ENCODE measurements at regions not wholly inside any gene's neighbourhood (a gene's known extent, or its start where the extent isn't known, plus 50 kb on each side); places are given as distances from the start of the nearest gene placed in this dataset.

GRCh38 chr3:74507691-74508090, 106.8 kb downstream of the CNTN3 start:
- no TSS peak for BruUV-seq (replicated peaks)
- no peaks in the 10 kb centered on the region for H3K36me3 Mint-ChIP-seq (ENCODE audit: insufficient read depth, unreplicated experiment)
- H3K4me1 Mint-ChIP-seq (ENCODE audit: low read depth, unreplicated experiment) = no peaks in the 10 kb centered on the region
- TF ChIP-seq, protein P1, sequence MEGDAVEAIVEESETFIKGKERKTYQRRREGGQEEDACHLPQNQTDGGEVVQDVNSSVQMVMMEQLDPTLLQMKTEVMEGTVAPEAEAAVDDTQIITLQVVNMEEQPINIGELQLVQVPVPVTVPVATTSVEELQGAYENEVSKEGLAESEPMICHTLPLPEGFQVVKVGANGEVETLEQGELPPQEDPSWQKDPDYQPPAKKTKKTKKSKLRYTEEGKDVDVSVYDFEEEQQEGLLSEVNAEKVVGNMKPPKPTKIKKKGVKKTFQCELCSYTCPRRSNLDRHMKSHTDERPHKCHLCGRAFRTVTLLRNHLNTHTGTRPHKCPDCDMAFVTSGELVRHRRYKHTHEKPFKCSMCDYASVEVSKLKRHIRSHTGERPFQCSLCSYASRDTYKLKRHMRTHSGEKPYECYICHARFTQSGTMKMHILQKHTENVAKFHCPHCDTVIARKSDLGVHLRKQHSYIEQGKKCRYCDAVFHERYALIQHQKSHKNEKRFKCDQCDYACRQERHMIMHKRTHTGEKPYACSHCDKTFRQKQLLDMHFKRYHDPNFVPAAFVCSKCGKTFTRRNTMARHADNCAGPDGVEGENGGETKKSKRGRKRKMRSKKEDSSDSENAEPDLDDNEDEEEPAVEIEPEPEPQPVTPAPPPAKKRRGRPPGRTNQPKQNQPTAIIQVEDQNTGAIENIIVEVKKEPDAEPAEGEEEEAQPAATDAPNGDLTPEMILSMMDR (IDR thresholded peaks at IDR 0.05; ENCODE audit: insufficient read depth in 1 of 2, low read depth in 1 of 2, low read length in 1 of 2, severe bottlenecking in 1 of 2, unreplicated experiment in 1 of 2) = no peak
- Histone ChIP-seq H3K4me3 (ENCODE audit: low read depth, low read length) (no peak overlapping the region), H3K9me3 (no peaks in the 10 kb centered on the region), H3K4me1 (no peaks in the 10 kb centered on the region), H3K36me3 (ENCODE audit: control insufficient read depth, insufficient read depth, low read length) (no peaks in the 10 kb centered on the region), H3K27me3 (replicated peaks; ENCODE audit: control insufficient read depth, insufficient read depth, low read length) (no peaks in the 10 kb centered on the region)
- H3K9me3 Mint-ChIP-seq (ENCODE audit: unreplicated experiment) = no peaks in the 10 kb centered on the region
- intact Hi-C loops (cut with micrococcal nuclease; ENCODE audit: unreplicated experiment) = no loop called here
- no peak for DNase-seq
- H3K4me3 Mint-ChIP-seq (ENCODE audit: unreplicated experiment) = no peak overlapping the region
- ChIA-PET CTCF (no interaction called here), POLR2A (no interaction called here)
- H3K27ac Mint-ChIP-seq (ENCODE audit: unreplicated experiment) = no peak overlapping the region
- H3K27me3 Mint-ChIP-seq (ENCODE audit: insufficient read depth, unreplicated experiment) = peaks cover 4% of the 10 kb centered on the region

- H3K4me1 ChIP-seq = no peaks in the 10 kb centered on the region
- TF ChIP-seq, protein P1 (IDR thresholded peaks at IDR 0.05; ENCODE audit: insufficient read depth in 1 of 2, low read depth in 1 of 2, low read length in 1 of 2, severe bottlenecking in 1 of 2, unreplicated experiment in 1 of 2) = no peak
- H3K9me3 ChIP-seq = no peaks in the 10 kb centered on the region
- no peak overlapping the region for H3K4me3 Mint-ChIP-seq (ENCODE audit: unreplicated experiment)
- no peaks in the 10 kb centered on the region for H3K4me1 Mint-ChIP-seq (ENCODE audit: low read depth, unreplicated experiment)
- no peak overlapping the region for H3K27ac Mint-ChIP-seq (ENCODE audit: unreplicated experiment)
- ChIA-PET POLR2A (no interaction called here), CTCF (no interaction called here)
- no peak overlapping the region for H3K4me3 ChIP-seq (ENCODE audit: low read depth, low read length)
- peaks cover 7% of the 10 kb centered on the region for H3K27me3 Mint-ChIP-seq (ENCODE audit: insufficient read depth, unreplicated experiment)
- H3K36me3 Mint-ChIP-seq (ENCODE audit: insufficient read depth, unreplicated experiment) = no peaks in the 10 kb centered on the region
- DNase-seq = no peak
- H3K27me3 ChIP-seq (replicated peaks; ENCODE audit: control insufficient read depth, insufficient read depth, low read length) = no peaks in the 10 kb centered on the region
- BruUV-seq (replicated peaks) = no TSS peak
- H3K36me3 ChIP-seq (ENCODE audit: control insufficient read depth, insufficient read depth, low read length) = no peaks in the 10 kb centered on the region
- no peaks in the 10 kb centered on the region for H3K9me3 Mint-ChIP-seq (ENCODE audit: unreplicated experiment)
- intact Hi-C loops (cut with micrococcal nuclease; ENCODE audit: unreplicated experiment) = no loop called here
Measured at GRCh38 chr3:74506246-74506645, 108.2 kb downstream of the CNTN3 start.

DNA sequence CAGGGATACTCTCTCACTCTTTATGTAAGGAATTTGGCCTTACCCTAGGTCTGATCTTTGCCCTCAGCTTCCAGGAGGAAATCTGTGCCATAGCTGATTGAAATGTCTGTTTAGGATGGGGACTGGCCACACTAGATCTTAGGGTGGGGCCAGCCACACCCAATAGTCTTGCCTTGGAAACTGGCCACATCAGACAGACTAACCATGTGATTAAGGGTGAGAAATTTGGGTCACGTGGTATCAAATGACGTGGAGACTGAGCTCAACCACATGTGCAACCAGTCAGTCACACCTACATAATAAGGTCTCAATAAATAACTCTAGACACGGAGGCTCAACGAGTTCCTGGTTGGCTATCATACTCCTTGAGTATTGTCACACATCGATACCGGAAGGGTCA, 113.5 kb downstream of the CNTN3 start:
- CTCF ChIA-PET = interaction anchor here (0.6 kb wide), 1 partner anchor 1120 kb away, joined by 3 read pairs; no protein-coding TSS in a partner anchor
- Mint-ChIP-seq H3K4me3 (ENCODE audit: unreplicated experiment) (no peak overlapping the region), H3K27me3 (ENCODE audit: insufficient read depth, unreplicated experiment) (peaks cover 7% of the 10 kb centered on the region), H3K4me1 (ENCODE audit: low read depth, unreplicated experiment) (no peaks in the 10 kb centered on the region), H3K36me3 (ENCODE audit: insufficient read depth, unreplicated experiment) (no peaks in the 10 kb centered on the region), H3K27ac (ENCODE audit: unreplicated experiment) (no peak overlapping the region), H3K9me3 (ENCODE audit: unreplicated experiment) (no peaks in the 10 kb centered on the region)
- Histone ChIP-seq H3K4me3 (ENCODE audit: low read depth, low read length) (no peak overlapping the region), H3K9me3 (no peaks in the 10 kb centered on the region), H3K4me1 (no peaks in the 10 kb centered on the region), H3K36me3 (ENCODE audit: control insufficient read depth, insufficient read depth, low read length) (no peaks in the 10 kb centered on the region), H3K27me3 (replicated peaks; ENCODE audit: control insufficient read depth, insufficient read depth, low read length) (no peaks in the 10 kb centered on the region)
- TF ChIP-seq, protein P1 (IDR thresholded peaks at IDR 0.05; ENCODE audit: insufficient read depth in 1 of 2, low read depth in 1 of 2, low read length in 1 of 2, severe bottlenecking in 1 of 2, unreplicated experiment in 1 of 2) = no peak
- intact Hi-C loops (cut with micrococcal nuclease; ENCODE audit: unreplicated experiment) = no loop called here
- BruUV-seq (replicated peaks) = no TSS peak
- POLR2A ChIA-PET = no interaction called here
- DNase-seq = no peak

Data from Caco-2 (cell line).